Loucy (cell line): ENCODE measurements at regions not wholly inside any gene's neighbourhood (a gene's known extent, or its start where the extent isn't known, plus 50 kb on each side); places are given as distances from the start of the nearest gene placed in this dataset.

Experiments
- CTCF ChIP-seq: fragments of 200-600 bp; sonication (generic); conservative IDR thresholded peaks from 2 replicates; pipeline ENCODE4 v1.5.1; 2014; ENCODE audit warnings: mild to moderate bottlenecking, antibody characterized with exemption, low read length
- EZH2phosphoT487 ChIP-seq: fragments of 200-600 bp; IDR thresholded peaks from 2 replicates; pipeline ENCODE4 v1.6.1; 2018; ENCODE audit warnings: antibody characterized with exemption, mild to moderate bottlenecking, moderate library complexity, borderline replicate concordance

DNA sequence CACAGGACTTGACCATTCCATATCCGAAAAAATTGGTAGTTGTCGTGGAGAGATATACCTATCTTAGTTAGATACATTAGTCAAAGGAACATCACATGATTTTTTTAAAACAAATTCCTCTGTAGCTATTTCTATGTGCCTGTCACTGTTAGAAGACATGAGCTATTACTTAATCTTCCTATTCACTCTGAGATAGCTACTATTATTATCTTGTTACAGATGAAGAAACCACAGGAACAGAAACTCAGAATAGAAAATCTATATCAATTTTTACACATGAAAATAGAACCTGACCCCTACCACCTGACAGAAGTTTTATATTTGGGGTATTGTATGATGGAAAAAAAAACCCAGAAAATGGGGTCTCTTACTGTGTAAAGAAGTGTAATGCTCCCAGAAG is 68.9 kb upstream of the TDRD3 start:
- TF ChIP-seq CTCF (no peak), EZH2phosphoT487 (no peak)
